Lung (tissue), 11 donors: ENCODE measurements at regions not wholly inside any gene's neighbourhood (a gene's known extent, or its start where the extent isn't known, plus 50 kb on each side); places are given as distances from the start of the nearest gene placed in this dataset.

Source experiments
- ATAC-seq: fragments of 200-7000 bp; cut with Tn5 transposase; one replicate; pipeline ENCODE4 v1.9.1; 2020; ENCODE audit warnings: moderate number of reproducible peaks; ENCODE audit not compliant: insufficient read depth, low FRiP score
- DNase-seq, 3 donors: peaks; one replicate each; pipeline ENCODE4 v3.0.0-alpha.2; 2013 to 2017
- H3K27ac ChIP-seq, 2 donors: one replicate each; pipeline ENCODE4 v1.5.1; 2013; ENCODE audit warnings: mild to moderate bottlenecking in 2 of 2, moderate library complexity in 2 of 2, control low read depth in 1 of 2, inconsistent platforms in 1 of 2, low read depth in 1 of 2, low read length in 1 of 2
- H3K27me3 ChIP-seq, 3 donors: one replicate each; pipeline ENCODE4 v1.5.1; 2013; ENCODE audit warnings: low read length in 2 of 3; ENCODE audit not compliant: control insufficient read depth in 3 of 3, insufficient read depth in 3 of 3
- H3K36me3 ChIP-seq, 4 donors: one replicate each; pipeline ENCODE4 v1.5.1; 2013; ENCODE audit warnings: low read length in 4 of 4, mild to moderate bottlenecking in 1 of 4, moderate library complexity in 1 of 4; ENCODE audit not compliant: control insufficient read depth in 4 of 4, insufficient read depth in 4 of 4
- H3K4me1 ChIP-seq, 5 donors: one replicate each; pipeline ENCODE4 v1.5.1; 2013; ENCODE audit warnings: low read length in 5 of 5, mild to moderate bottlenecking in 2 of 5, moderate library complexity in 1 of 5; ENCODE audit not compliant: control insufficient read depth in 5 of 5, insufficient read depth in 5 of 5
- H3K4me3 ChIP-seq: one replicate; pipeline ENCODE4 v1.5.1; 2013; ENCODE audit warnings: mild to moderate bottlenecking, control low read depth, moderate library complexity
- H3K9ac ChIP-seq, 2 donors: one replicate each; pipeline ENCODE4 v1.5.1; 2013; ENCODE audit warnings: low read length in 2 of 2, control low read depth in 1 of 2; ENCODE audit not compliant: insufficient read depth in 1 of 2
- H3K9me3 ChIP-seq, 4 donors: one replicate each; pipeline ENCODE4 v1.5.1; 2013; ENCODE audit warnings: low read length in 3 of 4, mild to moderate bottlenecking in 1 of 4, moderate library complexity in 1 of 4; ENCODE audit not compliant: control insufficient read depth in 4 of 4, insufficient read depth in 3 of 4
- CTCF ChIP-seq: IDR thresholded peaks from 2 replicates; pipeline ENCODE4 v1.5.1; 2012; ENCODE audit warnings: mild to moderate bottlenecking; ENCODE audit errors: control extremely low read depth, extremely low read depth
- WGBS, 2 donors: extraction: QIAGEN DNeasy Blood & Tissue Kit; methylation state at CpG; one replicate each; pipeline ENCODE4 v1.1.7; 2013; 5-methylcytosine and 5-hydroxymethylcytosine counted together
- donor health status: control.
- donor health status: control.
- donor health status: Bipolar disorder and iron deficiency.
- donor health status: healthy.
- donor health status: DM: yes; HTN: yes; CAD: no.

GRCh38 chr7:49639068-49639593, 134.3 kb upstream of the VWC2 start:
- no peak overlapping the region for H3K27ac ChIP-seq
- DNase-seq (no peak), ATAC-seq (no peak)
- 42 to 54% methylated on average over 1 of the region's 1 CpG for whole genome bisulfite sequencing, 2 donors
- no peaks in the 10 kb centered on the region for H3K9me3 ChIP-seq
- no peaks in the 10 kb centered on the region for H3K27me3 ChIP-seq
- H3K36me3 ChIP-seq: no peaks in the 10 kb centered on the region
- no peaks in the 10 kb centered on the region for H3K4me1 ChIP-seq
- no peak for TF ChIP-seq CTCF
- no peak overlapping the region for H3K4me3 ChIP-seq
- H3K9ac ChIP-seq: no peak overlapping the region

DNA sequence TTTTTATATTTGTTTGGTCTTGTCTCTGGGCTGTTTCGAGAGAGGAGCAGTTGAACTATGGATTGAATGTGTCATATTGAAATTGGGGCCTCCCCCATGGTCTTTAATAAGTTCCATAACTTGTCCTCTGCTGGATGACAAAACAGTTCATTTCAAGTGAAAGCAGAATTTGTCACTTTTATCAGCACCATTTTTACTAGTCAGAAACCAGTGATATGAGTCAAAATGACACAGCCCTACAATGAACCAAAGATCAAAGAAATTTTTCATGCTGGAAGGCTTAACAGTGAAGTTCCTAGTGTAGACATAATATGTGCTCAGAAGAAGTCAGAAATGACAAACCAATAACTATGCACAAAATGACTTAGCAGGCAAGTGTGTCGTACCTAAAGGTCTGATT, 133.6 kb upstream of the VWC2 start:
- DNase-seq (no peak), ATAC-seq (no peak)
- Histone ChIP-seq H3K27me3 (no peaks in the 10 kb centered on the region), H3K36me3 (no peaks in the 10 kb centered on the region), H3K4me1 (no peaks in the 10 kb centered on the region), H3K27ac (no peak overlapping the region), H3K9ac (no peak overlapping the region), H3K9me3 (no peaks in the 10 kb centered on the region), H3K4me3 (no peak overlapping the region)
- 66 to 74% methylated on average over 2 of the region's 2 CpGs for WGBS, 2 donors
- TF ChIP-seq CTCF: no peak

DNA sequence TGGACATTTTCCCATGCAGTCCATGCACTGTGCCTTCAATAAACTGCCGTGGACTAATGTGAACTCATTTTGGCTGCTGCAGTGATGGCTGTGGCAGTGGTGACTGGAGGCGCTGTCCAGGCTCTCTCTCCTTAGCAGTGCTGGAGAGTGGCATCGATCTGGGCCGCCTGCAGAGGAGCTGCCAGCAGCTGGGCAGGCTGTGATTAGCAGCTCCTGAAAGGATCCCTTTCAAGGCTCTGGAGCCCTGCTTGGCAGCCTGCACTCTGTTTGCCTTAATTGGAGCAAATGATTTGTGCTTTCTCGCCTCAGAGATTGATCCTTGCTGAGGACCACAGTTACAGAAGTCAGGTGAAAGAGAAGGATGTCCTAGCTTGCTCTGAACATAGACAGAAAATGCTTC, 130.1 kb upstream of the VWC2 start:
- ATAC-seq (no peak), DNase-seq (no peak)
- H3K9me3 ChIP-seq: peaks cover 0 to 3% (median 0%) of the 10 kb centered on the region in 4 donors
- WGBS, 2 donors: 67 to 80% methylated on average over 5 of the region's 5 CpGs
- H3K4me3 ChIP-seq: no peak overlapping the region
- H3K9ac ChIP-seq: no peak overlapping the region
- TF ChIP-seq CTCF: no peak
- no peak overlapping the region for H3K27ac ChIP-seq
- no peaks in the 10 kb centered on the region for H3K36me3 ChIP-seq
- no peaks in the 10 kb centered on the region for H3K4me1 ChIP-seq
- H3K27me3 ChIP-seq: no peaks in the 10 kb centered on the region

DNA sequence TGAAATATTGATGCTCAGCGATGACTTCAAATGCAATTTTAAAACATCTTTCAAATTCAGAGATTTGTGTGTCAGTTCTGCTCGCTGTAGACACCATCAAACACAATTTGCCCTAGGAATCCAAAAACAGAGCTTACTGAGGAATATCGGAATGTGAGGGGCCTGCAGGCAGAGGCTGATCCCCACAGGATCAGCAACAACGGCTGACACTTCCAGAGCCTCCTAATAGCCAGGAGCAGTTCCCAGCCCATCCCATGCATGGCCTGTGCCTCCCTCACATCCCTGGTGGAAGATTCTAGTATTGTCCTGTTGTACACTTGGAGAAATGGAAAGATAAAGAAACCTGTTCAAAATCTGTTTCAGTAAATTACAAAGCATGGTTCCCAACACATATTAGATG, 129.7 kb upstream of the VWC2 start:
- ATAC-seq: no peak

More for the DNA sequence above, 129.7 kb upstream of the VWC2 start:
- H3K4me1 ChIP-seq: no peaks in the 10 kb centered on the region
- H3K27me3 ChIP-seq: no peaks in the 10 kb centered on the region
- DNase-seq: no peak
- no peak overlapping the region for H3K27ac ChIP-seq
- H3K9ac ChIP-seq: no peak overlapping the region
- no peak overlapping the region for H3K4me3 ChIP-seq
- WGBS, 2 donors: 85 to 90% methylated on average over 4 of the region's 4 CpGs
- peaks cover 0 to 3% (median 0%) of the 10 kb centered on the region in 4 donors for H3K9me3 ChIP-seq
- no peaks in the 10 kb centered on the region for H3K36me3 ChIP-seq
- TF ChIP-seq CTCF: no peak
